OCI-M1 (cell line): ENCODE measurements at regions not wholly inside any gene's neighbourhood (a gene's known extent, or its start where the extent isn't known, plus 50 kb on each side); places are given as distances from the start of the nearest gene placed in this dataset.

Source experiments
- DNase-seq: peaks from one replicate; lab custom pipeline; 2025; lab: John Stamatoyannopoulos, UW

DNA sequence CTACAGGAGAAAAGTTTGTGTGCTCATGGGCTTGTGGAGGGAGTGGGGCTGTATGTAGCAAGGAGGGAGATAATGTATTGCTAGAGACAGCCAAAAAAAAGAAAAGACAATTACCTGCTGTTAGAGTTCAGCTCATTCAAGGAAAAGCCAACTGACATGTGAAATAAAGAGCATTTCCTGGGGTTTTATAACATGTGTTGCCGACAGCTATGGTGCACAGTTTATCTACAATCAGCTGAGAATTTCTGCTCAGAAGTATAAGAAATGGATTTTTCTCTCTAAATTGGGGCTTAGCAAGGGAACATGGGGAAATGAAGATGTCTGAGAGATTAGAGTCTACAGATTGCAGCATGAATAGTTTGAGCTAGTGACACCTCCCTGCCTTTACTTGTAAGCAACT, 674.1 kb downstream of the SUCLG1 start:
- DNase-seq = peak; percentile 51

DNA sequence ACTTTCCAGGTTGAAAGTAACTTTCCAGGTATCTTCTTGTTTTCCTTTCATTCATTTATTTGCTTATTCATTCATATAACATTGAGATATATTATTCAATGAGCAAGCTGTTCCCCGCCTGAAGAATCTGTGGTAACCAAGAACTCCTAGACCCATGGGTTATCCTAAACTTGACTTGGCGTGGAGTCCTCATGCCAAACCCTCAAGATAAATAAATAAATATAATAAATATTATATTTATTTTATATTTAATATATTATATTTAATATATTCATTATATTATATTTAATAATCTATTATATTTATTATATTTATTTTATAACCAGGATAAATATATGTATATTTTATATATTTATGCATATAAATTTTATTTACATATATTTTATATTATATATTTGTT, 674.8 kb downstream of the SUCLG1 start:
- no peak for DNase-seq

DNA sequence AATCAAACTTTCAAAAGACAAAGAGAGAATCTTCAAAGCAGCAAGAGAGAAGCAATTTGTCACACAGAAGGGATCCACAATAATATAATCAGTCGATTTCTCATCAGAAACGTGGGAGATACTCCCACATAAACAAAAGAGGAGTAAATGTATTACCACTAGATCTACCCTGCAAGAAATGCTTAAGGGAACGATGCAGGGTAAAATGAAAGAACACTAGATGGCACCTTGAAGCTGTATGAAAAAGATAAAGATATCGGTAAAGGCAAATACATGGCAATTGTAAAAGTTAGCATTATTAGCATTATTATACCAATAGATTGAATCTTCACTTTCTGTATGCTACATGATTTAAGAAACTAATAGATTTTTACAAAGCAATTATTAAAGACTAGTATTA, 677.0 kb downstream of the SUCLG1 start:
- peak; percentile 47 for DNase-seq

DNA sequence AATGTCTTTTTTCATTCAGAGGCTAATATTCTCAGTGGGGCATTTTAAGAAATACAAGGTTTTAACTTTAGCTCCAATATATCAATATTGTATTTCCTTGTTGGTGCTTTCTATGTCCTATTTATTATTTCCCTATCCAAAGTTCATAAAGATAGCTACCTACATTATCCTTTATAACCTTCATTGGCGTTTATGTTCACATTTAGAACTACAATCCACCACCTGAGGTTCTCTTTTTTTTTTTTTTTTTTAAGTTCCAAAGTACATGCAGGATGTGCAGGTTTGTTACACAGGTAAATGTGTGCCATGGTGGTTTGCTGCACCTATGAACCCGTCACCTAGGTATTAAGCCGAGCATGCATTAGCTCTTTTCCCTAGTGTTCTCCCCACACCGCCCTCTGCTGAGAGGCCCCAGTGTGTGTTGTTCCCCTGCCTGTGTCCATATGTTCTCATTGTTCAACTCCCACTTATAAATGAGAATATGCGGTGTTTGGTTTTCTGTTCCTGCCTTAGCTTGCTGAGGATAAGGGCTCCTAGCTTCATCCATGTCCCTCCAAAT, 694.6 kb downstream of the SUCLG1 start:
- no peak for DNase-seq

DNA sequence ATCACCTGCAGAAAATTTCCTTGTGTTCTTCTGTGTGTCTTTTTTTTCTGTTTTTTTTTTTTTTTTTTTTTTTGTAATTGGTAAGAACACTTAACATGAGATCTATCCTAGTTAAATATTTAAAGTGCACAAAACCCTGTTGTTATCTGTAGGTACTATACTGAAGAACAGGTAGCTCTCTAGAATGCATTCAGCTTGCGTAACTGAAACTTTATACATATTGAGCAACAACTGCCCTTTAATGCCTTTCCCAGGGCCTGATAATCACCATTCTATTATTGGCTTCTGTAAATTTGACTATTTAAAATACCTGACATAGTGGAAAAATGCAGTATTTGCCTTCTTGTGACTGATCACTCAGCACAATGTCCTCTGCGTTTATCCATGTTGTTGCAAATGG, 701.8 kb downstream of the SUCLG1 start:
- DNase-seq = no peak

DNA sequence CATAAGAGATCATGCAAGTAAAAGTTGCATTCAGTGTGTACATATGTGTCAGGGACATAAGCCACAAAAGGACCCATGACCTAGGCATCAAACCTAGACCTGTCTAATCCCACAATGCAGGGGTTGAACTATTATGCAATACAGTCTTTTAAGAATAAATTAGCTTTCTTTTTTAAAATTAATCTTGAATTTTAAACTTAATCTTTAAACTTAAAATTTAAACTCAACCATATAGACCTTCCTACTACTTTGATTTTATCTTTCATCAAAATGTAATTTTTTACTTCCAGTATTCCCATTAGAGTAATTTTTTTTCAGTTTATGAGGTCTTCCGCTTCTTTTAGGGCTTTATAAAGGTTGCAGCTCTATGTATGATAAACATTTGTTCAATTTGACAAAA, 702.9 kb downstream of the SUCLG1 start:
- DNase-seq = no peak

DNA sequence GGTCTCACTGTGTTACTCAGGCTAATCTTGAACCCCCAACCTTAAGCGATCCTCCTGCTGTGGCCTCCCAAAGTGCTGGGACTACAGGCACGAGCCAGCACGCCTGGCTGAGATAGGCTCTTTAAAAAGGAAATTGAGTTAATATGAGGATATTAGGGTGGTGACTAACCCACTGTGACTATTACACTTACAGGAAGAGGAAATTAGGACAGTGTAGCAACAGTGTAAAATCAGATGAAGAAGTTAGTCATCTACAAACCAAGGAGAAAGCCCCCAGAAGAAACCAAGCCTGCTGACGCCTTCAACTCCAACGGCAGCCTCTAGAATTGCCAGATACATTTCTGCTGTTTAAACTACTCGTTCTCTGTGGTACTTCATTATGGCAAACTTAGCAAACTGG, 711.9 kb downstream of the SUCLG1 start:
- no peak for DNase-seq

DNA sequence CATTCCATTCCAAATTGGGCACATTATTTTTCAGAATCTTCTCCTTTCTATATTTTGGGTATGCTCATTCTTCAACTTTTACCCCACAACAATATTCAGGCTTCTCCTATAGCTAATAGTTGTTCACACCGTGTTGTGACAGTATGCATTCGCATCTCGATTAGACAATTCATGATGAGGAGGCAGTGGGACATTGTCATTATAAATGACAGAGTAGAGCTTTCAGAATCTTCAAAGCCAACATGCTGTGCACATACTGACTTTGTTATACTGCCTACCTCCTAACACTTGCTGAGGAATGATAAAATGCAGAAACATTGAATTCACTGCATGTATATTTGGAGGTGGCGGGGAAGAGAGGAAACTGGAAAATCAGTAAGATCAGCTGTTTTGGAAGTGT, 714.2 kb downstream of the SUCLG1 start:
- no peak for DNase-seq

DNA sequence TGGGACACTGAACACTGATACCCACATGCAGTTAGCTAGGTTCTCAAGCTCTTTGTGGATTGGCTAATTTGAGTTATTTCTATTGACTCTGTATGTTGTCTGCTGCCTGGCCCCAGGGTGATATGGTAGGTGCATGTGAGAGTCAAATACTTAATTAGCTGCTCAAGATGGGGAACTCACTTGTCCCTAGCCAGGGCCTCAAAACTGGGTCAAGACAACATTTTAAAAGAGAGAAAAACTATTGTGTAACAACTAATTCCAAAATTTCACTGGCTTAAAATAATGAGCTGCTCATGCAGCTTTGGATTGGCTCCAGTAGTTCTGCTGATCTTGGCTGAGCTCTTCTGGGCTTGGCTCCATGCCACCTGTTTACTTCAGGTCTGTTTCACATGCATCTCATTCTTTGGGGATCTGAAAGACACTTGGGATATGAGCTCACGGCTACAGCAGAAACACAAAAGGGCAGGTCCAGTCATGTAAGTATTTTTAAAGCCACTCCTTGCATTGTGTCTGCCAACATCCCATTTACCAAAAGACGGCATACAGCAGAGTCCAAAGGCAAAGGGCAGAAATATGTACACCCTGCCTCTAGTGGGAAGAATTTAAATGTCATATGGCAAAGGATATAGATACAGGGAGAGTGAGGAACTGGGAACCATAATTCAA, 716.8 kb downstream of the SUCLG1 start:
- no peak for DNase-seq

DNA sequence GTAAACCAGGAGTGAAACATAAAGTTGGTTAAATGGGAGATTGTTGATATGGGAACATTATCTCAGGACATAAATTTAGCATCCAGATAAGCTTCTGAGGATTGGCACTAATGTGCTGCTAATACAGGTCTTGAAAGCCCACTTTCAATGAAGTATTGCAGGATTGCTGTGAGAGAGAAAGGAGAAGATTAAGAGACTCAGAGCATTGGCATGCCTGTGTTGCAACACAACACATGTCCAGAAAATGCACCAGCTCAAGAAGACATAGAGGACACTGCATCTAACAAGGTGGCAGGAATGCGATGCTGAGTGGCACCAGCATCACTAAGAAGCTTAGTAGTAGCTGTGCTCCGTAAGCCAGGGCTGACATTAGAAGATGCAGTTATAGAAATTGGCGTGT, 728.9 kb downstream of the SUCLG1 start:
- DNase-seq = no peak

DNA sequence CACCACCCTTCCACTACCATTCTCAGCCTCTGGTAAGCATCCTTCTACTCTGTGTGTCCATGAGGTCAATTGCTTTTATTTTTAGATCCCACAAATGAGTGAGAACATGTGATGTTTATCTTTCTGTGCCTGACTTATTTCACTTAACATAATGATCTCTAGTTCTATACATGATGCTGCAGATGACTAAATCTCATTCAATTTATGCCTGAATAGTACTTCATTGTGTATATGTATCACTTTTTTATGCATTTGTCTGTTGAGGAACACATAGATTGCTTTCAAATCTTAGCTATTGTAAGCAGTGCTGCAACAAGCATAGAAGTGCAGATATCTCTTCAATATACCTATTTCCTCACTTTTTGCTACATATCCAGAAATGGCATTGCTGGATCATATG, 733.3 kb downstream of the SUCLG1 start:
- no peak for DNase-seq

DNA sequence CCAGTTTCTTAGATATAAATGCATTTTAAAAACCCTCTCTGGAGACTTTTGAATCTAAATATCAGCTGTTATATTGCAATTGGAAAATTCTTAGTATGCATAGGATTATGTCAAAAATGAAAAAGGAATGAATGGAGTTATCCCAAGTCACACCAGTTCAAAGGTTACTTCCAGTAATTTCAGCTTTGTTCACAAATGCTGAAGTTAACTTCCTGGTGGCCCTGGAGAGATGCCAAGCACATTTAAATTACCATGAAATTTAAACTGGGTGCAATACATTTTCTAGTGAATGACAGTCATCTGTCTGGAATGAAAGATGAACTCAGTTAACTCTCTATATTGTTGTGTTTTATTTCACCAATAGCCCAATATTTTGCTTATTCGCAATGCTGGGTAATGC, 753.9 kb downstream of the SUCLG1 start:
- DNase-seq = no peak

DNA sequence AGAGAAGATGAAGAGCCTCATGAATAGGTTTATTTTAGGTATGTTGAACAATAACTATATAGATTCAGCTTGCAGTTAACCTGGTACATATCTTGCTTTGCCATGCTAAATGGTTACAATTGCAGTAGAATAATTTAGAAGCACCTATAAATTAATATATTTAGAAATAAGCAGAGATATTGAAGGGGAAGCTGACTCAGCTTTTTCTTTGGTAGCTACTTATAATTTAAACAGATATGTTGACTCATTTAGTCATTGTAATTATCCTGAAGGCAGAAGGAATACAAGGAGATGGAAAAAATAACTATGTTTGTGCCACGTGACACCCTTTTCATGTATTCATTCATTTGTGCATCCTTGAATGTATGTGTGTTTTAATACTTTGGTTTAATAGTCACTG, 755.5 kb downstream of the SUCLG1 start:
- no peak for DNase-seq

DNA sequence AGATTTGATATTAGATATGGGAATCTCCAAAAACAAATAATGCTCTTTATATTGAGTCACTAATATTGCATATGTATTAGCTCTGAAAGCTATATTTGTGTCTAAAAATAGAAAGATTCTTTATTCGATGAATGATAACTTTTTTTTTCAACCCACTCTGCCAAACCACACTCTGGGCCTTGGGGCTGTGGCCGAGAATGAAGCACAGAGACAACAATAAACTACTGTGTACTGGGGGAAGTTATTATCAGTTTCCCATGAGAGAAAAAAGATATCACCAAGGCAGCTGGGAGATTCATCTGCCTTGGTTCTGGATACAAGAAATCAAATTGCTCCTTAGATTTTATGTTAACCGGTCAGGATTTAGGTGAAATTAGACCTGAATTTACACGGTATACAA, 762.2 kb downstream of the SUCLG1 start:
- DNase-seq = no peak

DNA sequence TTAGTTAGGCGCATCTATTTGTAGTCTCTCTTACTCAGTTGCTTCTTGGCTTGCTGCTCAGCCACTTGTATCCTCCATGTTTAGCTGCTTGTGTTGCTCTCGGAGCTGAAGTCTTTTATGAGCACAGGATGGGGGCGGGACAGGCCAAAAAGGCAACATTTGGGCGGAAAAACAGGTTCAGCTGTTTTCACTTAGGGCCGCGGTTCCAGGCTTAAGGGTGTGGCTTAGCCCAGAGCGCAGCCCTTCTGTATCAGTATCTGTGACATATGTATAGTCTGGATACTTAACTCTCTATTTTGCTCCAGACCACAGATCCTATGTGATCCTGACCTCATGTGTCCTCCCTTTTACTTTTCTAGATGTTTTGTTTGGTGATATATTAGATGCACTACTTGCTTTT, 763.5 kb downstream of the SUCLG1 start:
- no peak for DNase-seq

DNA sequence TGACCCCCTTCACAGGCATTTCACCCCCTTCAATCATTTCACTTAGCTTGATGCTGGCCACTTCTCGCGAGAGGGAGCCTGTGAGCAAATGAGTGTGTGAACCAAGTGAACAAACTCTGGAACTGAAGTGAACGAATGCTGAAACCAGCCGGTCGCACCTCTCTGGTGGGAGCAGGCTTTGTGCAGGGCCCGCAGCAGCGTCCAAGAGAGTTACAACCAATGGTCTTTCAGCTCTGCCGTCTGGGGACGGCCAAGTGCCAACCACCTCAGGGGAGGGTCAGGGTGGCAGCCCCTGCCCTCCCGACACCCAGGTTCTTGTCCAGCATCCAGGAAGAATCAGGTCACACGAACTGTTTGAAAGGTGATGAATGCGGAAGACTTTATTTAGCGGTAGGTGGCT, 764.0 kb downstream of the SUCLG1 start:
- no peak for DNase-seq

DNA sequence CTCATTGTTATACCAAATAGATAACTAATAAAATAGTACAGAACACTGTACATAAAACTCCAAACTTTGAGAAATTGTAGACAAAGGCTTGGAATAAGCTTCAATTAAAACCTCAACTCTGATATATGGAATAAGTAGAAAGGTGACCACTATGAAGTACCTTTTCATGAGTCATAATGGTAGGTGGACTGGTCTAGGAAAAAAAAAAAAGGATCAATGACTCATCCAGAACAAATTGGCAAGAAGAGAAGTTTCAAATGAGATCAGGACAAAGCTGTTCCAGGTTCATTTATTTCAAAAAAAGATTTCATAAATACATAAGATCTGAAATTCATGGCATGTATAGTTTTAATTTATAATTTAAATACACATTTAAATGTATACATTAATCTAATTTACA, 769.7 kb downstream of the SUCLG1 start:
- no peak for DNase-seq

DNA sequence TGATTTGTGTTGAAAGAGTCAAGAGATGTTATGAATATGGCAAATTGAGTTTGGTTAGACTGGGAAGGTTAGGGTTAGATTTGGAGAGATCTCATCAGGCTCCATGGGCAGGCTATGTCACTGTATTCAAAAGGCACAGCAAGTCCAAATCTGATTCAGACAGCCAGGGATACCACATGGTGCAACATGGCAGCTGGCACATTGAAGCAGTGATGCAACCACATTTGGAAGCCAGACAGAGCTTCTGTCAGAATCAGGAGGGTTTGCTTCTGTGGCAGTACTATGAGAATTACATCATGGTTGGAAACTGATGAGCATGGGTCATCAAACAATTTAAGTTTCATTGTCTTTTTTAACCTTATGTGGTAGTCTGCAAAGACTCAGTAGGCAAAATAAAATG, 772.2 kb downstream of the SUCLG1 start:
- DNase-seq = no peak

DNA sequence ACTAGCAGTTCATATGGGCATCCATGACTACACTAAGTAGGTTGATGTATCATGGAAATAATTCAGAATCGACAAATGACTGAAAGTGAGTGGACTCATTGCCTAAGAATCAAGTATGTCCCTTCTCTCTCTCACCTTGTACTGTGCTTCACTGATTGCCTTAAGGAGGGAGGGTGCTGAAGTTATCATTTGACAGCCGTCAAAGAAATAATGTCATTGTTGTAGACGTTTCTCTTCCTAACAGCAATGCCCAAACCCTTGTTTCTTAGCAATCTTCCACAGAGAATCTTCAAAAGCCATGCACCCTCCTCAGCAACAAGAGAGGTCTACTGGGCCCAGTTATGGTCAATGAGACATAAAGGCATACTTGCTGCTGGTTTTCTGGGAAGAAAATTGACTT, 785.0 kb downstream of the SUCLG1 start:
- DNase-seq = no peak

DNA sequence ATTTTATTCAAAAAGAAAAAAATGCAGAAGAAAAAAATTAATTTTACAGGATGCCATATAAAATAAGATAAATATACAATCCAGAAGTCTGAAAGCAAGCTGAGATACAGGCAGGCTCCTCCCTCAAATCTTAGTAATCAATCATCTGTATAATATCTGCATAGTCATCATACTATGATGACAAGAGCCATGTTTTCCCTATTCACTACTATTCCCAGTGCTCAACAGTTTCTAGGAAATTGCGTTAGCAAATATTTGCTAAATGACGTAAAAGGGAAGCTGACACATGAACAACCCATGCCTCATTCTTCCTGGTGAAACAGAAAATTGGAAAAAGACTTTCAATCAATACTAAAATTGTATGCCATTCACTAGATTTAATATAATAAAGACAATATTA, 793.2 kb downstream of the SUCLG1 start:
- no peak for DNase-seq

DNA sequence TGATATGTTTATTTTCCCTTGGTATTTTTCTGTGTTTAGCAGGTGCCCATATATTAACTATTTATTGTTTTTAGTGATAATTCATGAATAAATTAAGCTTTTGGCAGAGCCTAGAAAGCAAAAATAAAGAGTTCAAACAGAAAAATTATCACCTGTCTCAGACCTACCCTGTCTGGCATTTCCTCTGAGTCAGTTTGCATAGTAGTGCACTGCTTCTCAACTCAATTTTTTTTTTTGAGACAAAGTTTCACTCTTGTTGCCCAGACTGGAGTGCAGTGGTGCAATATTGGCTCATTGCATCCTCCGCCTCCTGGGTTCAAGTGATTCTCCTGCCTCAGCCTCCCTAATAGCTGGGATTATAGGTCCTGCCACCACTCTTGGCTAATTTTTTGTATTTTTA, 793.9 kb downstream of the SUCLG1 start:
- DNase-seq = no peak

DNA sequence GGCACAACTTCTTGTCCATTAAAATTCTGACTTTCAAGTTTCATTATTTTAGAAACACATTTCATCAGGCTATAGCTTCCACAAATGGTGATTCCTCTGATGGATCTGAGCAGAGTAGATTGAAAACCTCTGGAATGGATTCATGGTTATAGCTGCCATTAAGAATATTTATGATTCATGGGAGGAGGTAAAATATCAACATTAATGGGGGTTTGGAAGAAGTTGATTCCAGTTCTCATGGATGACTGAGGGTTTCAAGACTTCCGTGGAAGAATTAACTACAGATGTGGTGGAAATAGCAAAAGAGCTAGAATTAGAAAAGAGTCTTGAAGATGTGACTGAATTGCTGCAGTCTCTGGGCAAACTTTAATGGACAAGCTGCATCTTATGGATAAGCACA, 797.4 kb downstream of the SUCLG1 start:
- DNase-seq = no peak

DNA sequence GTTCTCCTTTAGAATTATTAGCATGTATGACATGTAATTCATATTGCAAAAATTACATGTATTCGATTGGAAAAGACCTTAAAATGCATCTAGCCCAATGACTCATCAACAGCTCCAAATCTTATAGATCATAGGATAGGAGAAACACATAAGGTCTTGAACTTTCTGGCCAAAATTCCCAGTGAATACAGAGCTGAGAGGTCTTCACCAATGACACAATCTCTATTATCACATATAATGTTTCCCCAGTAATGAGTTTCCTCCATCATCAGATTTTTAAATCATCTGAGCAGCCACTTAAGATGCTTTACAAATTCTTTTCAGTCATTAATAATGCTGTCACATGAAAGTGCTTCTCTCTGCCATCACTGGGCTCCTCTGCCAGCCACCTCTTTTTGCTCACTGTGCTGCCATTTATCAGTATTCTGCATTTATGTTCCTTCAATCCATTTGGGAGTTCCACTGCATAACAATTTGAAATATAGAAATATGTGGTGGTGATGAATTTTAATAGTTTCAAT, 804.9 kb downstream of the SUCLG1 start:
- no peak for DNase-seq

DNA sequence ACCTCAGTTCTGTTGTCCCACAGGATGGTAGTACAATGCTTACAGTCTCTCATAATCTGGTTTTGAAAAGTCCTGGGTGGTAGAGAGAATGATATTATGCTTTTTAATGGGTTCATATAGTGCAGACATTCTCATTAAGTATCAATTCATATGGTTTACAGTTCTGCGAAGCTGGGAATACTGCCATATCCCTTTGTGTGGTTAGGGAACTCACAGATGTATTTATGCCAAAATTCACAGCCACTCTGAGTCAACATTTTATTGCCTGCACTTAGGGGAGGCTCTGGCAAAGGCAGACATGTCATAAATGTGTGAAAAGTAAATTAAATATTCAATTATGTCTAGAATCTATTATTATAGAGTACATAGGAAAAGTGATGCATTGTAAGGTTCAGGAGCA, 808.2 kb downstream of the SUCLG1 start:
- DNase-seq = no peak
